RWPE1 (cell line): ENCODE measurements at regions not wholly inside any gene's neighbourhood (a gene's known extent, or its start where the extent isn't known, plus 50 kb on each side); places are given as distances from the start of the nearest gene placed in this dataset.
A peak's percentile ranks its signal among the peaks of the same experiment; 100 is the strongest.

Experiments used
- CTCF ChIA-PET: fragments of 350-600 bp; sonication (Branson Sonifier 250); formaldehyde crosslinking; extraction: SDS; loops from one replicate; lab custom pipeline; 2021; lab: Yijun Ruan, JAX
- POLR2A ChIA-PET: fragments of 400-600 bp; formaldehyde crosslinking; extraction: SDS; loops from one replicate; lab custom pipeline; 2020; ENCODE audit warnings: antibody characterized with exemption; ENCODE audit not compliant: low non-redundant PET; lab: Yijun Ruan, JAX
- DNase-seq: peaks from one replicate; pipeline ENCODE4 v3.0.0; 2012; ENCODE audit warnings: low spot score
- H3K27ac ChIP-seq: fragments of 450-650 bp; 2 replicates; pipeline ENCODE4 v1.5.1; 2017
- CTCF ChIP-seq: fragments of 450-650 bp; conservative IDR thresholded peaks from 2 replicates; pipeline ENCODE4 v1.5.1; 2017; ENCODE audit warnings: low read depth, mild to moderate bottlenecking

GRCh38 chr13:44229371-44230030 lies 144.1 kb upstream of the SERP2 start:
- ChIA-PET CTCF (interaction anchor here (0.7 kb wide), 1 partner anchor 268 kb away, joined by 3 read pairs; no protein-coding TSS in a partner anchor), POLR2A (no interaction called here)
- H3K27ac ChIP-seq, result no peak overlapping the region
- no peak for TF ChIP-seq CTCF
- DNase-seq, result no peak

DNA sequence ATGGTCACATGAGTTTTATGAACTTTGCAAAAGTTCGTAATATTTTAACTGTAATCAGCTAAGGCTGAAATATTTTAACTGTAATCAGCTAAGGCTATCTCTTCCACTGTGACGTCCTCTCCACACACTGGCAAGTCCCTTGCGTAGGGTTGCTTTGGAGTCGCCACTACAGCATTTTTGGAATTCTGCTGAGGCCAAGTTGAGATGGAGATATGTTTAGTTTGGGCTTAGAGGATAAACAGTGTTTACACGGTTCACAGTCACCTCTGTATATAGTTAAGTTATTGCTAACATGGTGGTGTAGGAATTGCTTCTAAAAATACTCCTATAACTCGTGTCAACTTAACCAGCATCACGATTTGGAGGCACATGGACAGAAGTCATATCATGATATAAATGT lies 143.6 kb upstream of the SERP2 start:
- no peak overlapping the region for H3K27ac ChIP-seq
- ChIA-PET POLR2A (no interaction called here), CTCF (interaction anchor here (0.7 kb wide), 1 partner anchor 268 kb away, joined by 3 read pairs; no protein-coding TSS in a partner anchor)
- no peak for TF ChIP-seq CTCF
- DNase-seq, result no peak

DNA sequence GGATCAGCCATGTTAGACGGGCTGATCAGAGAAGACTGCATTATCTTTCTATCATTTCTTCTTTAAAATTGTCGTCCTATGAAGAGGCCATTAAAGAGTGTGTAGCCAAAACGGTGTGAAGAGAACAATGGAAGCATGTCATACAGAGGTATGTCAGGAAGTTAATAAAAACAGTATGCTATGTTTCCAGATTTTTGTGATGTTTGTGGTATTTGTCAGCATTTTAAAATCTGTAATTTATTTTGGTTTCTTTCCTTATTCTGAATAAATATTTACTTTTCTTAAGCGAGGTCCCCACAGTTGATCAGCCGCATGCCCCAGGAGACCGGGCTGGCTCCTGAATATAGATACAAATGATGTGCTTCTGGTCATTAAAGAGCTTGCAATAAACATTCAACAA lies 142.9 kb upstream of the SERP2 start:
- ChIA-PET CTCF (no interaction called here), POLR2A (no interaction called here)
- no peak for TF ChIP-seq CTCF
- no peak overlapping the region for H3K27ac ChIP-seq
- no peak for DNase-seq

DNA sequence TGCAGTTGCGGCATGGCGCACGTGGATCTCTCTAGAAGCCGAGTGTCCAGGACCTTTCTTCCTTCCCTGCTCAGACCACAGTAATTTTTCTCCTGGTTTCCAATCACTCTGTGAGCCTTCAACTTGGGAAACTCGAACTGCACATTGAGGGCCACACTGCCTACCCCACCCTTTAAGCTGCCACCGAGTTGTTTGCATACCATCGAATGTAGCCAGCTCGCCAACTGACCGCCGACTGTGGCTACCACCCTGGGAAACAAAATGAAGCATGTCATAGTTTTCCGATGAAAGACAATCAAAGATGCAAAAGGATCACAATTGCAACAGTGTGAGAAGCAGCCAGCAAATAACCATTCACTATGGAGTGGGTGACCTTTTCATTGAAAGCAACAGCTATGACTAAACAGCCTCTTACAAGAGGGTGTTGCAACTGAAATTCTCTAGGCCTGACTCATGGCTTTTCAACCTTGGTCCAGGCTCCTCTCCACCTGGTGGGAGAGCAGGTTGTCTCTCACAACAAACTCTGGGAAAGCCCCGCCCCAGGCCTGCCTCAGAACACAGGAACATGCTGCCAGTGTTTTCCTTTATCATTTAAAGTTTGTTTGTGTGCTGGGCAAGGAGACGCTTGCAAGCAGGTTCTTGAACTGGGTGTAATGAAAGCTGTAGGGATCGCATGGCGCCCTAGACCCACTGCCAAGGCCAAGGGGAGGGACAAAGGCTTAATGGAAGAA lies 141.7 kb upstream of the SERP2 start:
- CTCF ChIA-PET, result interaction anchor here (0.5 to 0.7 kb wide), 4 partner anchors 41 to 307 kb away, joined by 3 to 4 read pairs (median 3); no protein-coding TSS in a partner anchor
- POLR2A ChIA-PET, result no interaction called here
- peak; percentile 98 for DNase-seq
- no peak for TF ChIP-seq CTCF
- H3K27ac ChIP-seq, result peak overlapping the region; percentile 90

DNA sequence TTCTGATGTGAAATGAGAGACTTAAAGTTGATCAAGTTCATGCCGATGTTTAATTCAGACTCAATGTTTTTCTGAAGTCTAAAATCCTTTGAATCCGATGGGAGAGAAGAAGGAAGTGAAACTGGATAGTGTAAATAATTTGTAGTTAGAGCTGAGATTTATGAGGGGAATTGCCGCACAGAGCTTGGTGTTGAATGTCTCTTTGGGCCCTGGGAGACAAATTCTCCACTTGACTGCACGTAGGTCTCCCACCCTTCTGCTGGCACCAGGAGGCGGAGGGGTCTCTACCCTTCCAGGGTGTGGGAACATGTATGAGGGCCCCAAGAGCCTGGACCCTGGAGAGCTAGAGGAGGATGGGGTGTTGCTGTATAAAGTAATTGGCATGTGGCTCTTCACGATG lies 140.8 kb upstream of the SERP2 start:
- TF ChIP-seq CTCF, result no peak
- peak overlapping the region; percentile 90 for H3K27ac ChIP-seq
- ChIA-PET CTCF (interaction anchor here (0.7 kb wide), 1 partner anchor 307 kb away, joined by 3 read pairs; no protein-coding TSS in a partner anchor), POLR2A (no interaction called here)
- no peak for DNase-seq

DNA sequence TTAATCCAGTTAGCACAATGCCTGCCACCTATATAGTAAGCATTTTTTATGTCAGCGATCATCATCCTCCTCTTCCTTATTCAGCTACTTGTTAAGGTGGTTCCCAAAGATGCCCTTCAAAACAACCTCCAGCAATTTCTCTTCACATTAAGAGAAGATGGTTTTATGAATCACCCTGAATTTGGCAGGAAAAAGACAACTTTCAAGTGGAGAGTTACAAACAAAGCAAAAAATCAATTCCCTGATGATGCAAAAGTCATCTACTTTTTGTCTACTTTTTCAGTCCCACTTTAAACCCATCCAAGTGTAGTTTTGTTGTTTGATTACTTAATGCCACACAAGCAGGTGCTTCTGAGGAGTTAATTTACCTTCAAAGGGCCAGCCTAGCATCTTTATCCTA lies 139.1 kb upstream of the SERP2 start:
- ChIA-PET POLR2A (no interaction called here), CTCF (no interaction called here)
- H3K27ac ChIP-seq, result no peak overlapping the region
- no peak for DNase-seq
- TF ChIP-seq CTCF, result no peak
